ENCODE measurements at regions not wholly inside any gene's neighbourhood (a gene's known extent, or its start where the extent isn't known, plus 50 kb on each side); places are given as distances from the start of the nearest gene placed in this dataset.

GRCh38 chr13:99140831-99141230, 59.8 kb upstream of the UBAC2 start:
- Histone ChIP-seq H3K27ac (ENCODE audit: low read depth, low read length) (no peak overlapping the region), H3K9ac (ENCODE audit: low read length) (no peak overlapping the region), H3K36me3 (ENCODE audit: control insufficient read depth in 1 of 2, insufficient read depth in 2 of 2, low read length in 2 of 2) (no peaks in the 10 kb centered on the region), H2AFZ (ENCODE audit: low read depth, low read length, poor library complexity, severe bottlenecking) (no peak overlapping the region), H3K9me2 (ENCODE audit: insufficient read depth) (no peaks in the 10 kb centered on the region), H3K27me3 (ENCODE audit: insufficient read depth, low read length) (no peaks in the 10 kb centered on the region), H3K4me2 (ENCODE audit: low read length) (no peak overlapping the region), H3K4me3 (replicated peaks in 1 of 2; ENCODE audit: low read depth in 1 of 2, low read length in 2 of 2) (no peak overlapping the region), H4K20me1 (ENCODE audit: insufficient read depth) (no peaks in the 10 kb centered on the region), H3K4me1 (ENCODE audit: control insufficient read depth in 1 of 2, insufficient read depth in 2 of 2, low read length in 2 of 2) (no peaks in the 10 kb centered on the region), H3K9me3 (ENCODE audit: control insufficient read depth in 1 of 2, insufficient read depth in 1 of 2, low read depth in 1 of 2, low read length in 2 of 2) (no peaks in the 10 kb centered on the region), H3K79me2 (ENCODE audit: insufficient read depth, low read length) (no peaks in the 10 kb centered on the region)
- no TSS peak for BruUV-seq (replicated peaks)
- DNase-seq (ENCODE audit: low read depth, low spot score) (no peak), ATAC-seq (no peak)
- TF ChIP-seq EZH2phosphoT487 (IDR thresholded peaks at IDR 0.05; ENCODE audit: borderline replicate concordance): no peak
- no peak for TF ChIP-seq ZBTB33 (IDR thresholded peaks at IDR 0.05; ENCODE audit: extremely low read depth, insufficient replicate concordance, low read length)
- TF ChIP-seq ZNF274 (IDR thresholded peaks at IDR 0.05; ENCODE audit: low read depth, low read length): no peak
- no peak for TF ChIP-seq JUND (IDR thresholded peaks at IDR 0.05)
- no peak for TF ChIP-seq POLR2A (IDR thresholded peaks at IDR 0.05; ENCODE audit: borderline replicate concordance, extremely low read depth, insufficient read depth, insufficient read length)
- TF ChIP-seq SRF (IDR thresholded peaks at IDR 0.05; ENCODE audit: low read depth): no peak
- no peak for TF ChIP-seq SIN3A (IDR thresholded peaks at IDR 0.05; ENCODE audit: low read depth)
- TF ChIP-seq ELF1 (IDR thresholded peaks at IDR 0.05; ENCODE audit: borderline replicate concordance, low read depth): no peak
- no peak for TF ChIP-seq CBX3 (IDR thresholded peaks at IDR 0.05; ENCODE audit: low read depth)
- no peak for TF ChIP-seq TCF7L2 (IDR thresholded peaks at IDR 0.05; ENCODE audit: borderline replicate concordance, extremely low read depth, insufficient read depth, insufficient read length)
- no peak for TF ChIP-seq ZFX (IDR thresholded peaks at IDR 0.05)
- POLR2A ChIA-PET: no interaction called here
- RAD21 ChIA-PET (ENCODE audit: low non-redundant PET in 1 of 2, low total read pairs in 2 of 2, uncharacterized antibody in 2 of 2, unreplicated experiment in 2 of 2): no interaction called here
- intact Hi-C loops (cut with micrococcal nuclease): no loop called here
- CTCF ChIA-PET: no interaction called here

Measured in HCT116 (cell line).